Naive thymus-derived CD4-positive, alpha-beta T cell (primary cell): ENCODE measurements at regions not wholly inside any gene's neighbourhood (a gene's known extent, or its start where the extent isn't known, plus 50 kb on each side); places are given as distances from the start of the nearest gene placed in this dataset.

Experiments used
- ATAC-seq: fragments of 150-1000 bp; cut with Tn5 transposase; 2 replicates; pipeline ENCODE4 v1.10.0; 2021; ENCODE audit warnings: mild to moderate bottlenecking, moderate library complexity
- CTCF ChIA-PET: fragments of 350-600 bp; sonication (Branson Sonifier 250); formaldehyde crosslinking; loops from one replicate; lab custom pipeline; 2021; ENCODE audit warnings: antibody characterized with exemption; lab: Charles Lee
- POLR2A ChIA-PET: fragments of 350-600 bp; sonication (Branson Sonifier 250); formaldehyde crosslinking; loops from one replicate; lab custom pipeline; 2021; ENCODE audit warnings: antibody characterized with exemption, inconsistent platforms; lab: Charles Lee
- DNase-seq, 9 donors: peaks; one replicate each; pipeline versions ENCODE4 v3.0.0 to v3.0.0-alpha.2; 2020 to 2022; ENCODE audit warnings: mixed read lengths in 1 of 9
- H3K27ac ChIP-seq: one replicate; pipeline ENCODE4 v1.7.0; 2013; ENCODE audit warnings: mild to moderate bottlenecking, low read depth, low read length, moderate library complexity
- H3K27me3 ChIP-seq, 2 donors: one replicate each; pipeline ENCODE4 v1.7.0; 2013; ENCODE audit warnings: low read length in 2 of 2, mild to moderate bottlenecking in 2 of 2, moderate library complexity in 2 of 2; ENCODE audit not compliant: control insufficient read depth in 2 of 2, insufficient read depth in 2 of 2
- H3K36me3 ChIP-seq, 3 experiments: 1 replicate in 2 of 3; 2 replicates in 1 of 3; pipeline ENCODE4 v1.7.0; 2013; ENCODE audit warnings: low read length in 3 of 3, mild to moderate bottlenecking in 3 of 3, moderate library complexity in 1 of 3; ENCODE audit not compliant: insufficient read depth in 3 of 3, control insufficient read depth in 2 of 3
- H3K4me1 ChIP-seq, 2 donors: one replicate each; pipeline ENCODE4 v1.7.0; 2013; ENCODE audit warnings: low read length in 2 of 2, mild to moderate bottlenecking in 2 of 2, moderate library complexity in 1 of 2; ENCODE audit not compliant: control insufficient read depth in 2 of 2, insufficient read depth in 2 of 2
- H3K4me3 ChIP-seq: 2 replicates; pipeline ENCODE4 v1.7.0; 2013; ENCODE audit warnings: mild to moderate bottlenecking, low read length
- H3K9me3 ChIP-seq, 3 experiments: 1 replicate in 2 of 3; 2 replicates in 1 of 3; pipeline ENCODE4 v1.7.0; 2013; ENCODE audit warnings: low read length in 3 of 3; ENCODE audit not compliant: control insufficient read depth in 2 of 3
- H3K27ac Mint-ChIP-seq, 9 donors: one replicate each; pipeline ENCODE4 v1.8.0; 2020 to 2022; ENCODE audit warnings: mixed read lengths in 9 of 9, mild to moderate bottlenecking in 8 of 9, moderate library complexity in 5 of 9, inconsistent platforms in 2 of 9
- H3K27me3 Mint-ChIP-seq, 5 donors: one replicate each; pipeline ENCODE4 v1.8.0; 2021 to 2022; ENCODE audit warnings: mixed read lengths in 5 of 5, mild to moderate bottlenecking in 1 of 5
- H3K36me3 Mint-ChIP-seq, 5 donors: one replicate each; pipeline ENCODE4 v1.8.0; 2020 to 2022; ENCODE audit warnings: mixed read lengths in 5 of 5, mild to moderate bottlenecking in 3 of 5, inconsistent platforms in 1 of 5
- H3K4me1 Mint-ChIP-seq, 7 donors: one replicate each; pipeline ENCODE4 v1.8.0; 2020 to 2022; ENCODE audit warnings: mixed read lengths in 7 of 7, mild to moderate bottlenecking in 3 of 7, inconsistent platforms in 1 of 7
- H3K4me3 Mint-ChIP-seq, 10 donors: one replicate each; pipeline ENCODE4 v1.8.0; 2020 to 2022; ENCODE audit warnings: mild to moderate bottlenecking in 10 of 10, mixed read lengths in 10 of 10, moderate library complexity in 6 of 10, inconsistent platforms in 2 of 10
- H3K9me3 Mint-ChIP-seq, 11 donors: one replicate each; pipeline ENCODE4 v1.8.0; 2020 to 2022; ENCODE audit warnings: mixed read lengths in 11 of 11, mild to moderate bottlenecking in 4 of 11, inconsistent platforms in 1 of 11, moderate library complexity in 1 of 11
- intact Hi-C, 2 donors: fragments of 100-400 bp; cut with micrococcal nuclease; formaldehyde crosslinking; loops; one replicate each; pipeline ENCODE4 v1.15.1; 2023

- Mint-ChIP-seq H3K36me3 (no peaks in the 10 kb centered on the region), H3K9me3 (peaks cover 0 to 2% (median 0%) of the 10 kb centered on the region in 11 donors), H3K4me1 (no peaks in the 10 kb centered on the region), H3K4me3 (no peak overlapping the region), H3K27ac (no peak overlapping the region), H3K27me3 (peaks cover 0 to 30% (median 6%) of the 10 kb centered on the region in 5 donors)
- ChIA-PET CTCF (no interaction called here), POLR2A (no interaction called here)
- Histone ChIP-seq H3K27me3 (no peaks in the 10 kb centered on the region), H3K36me3 (no peaks in the 10 kb centered on the region), H3K4me1 (no peaks in the 10 kb centered on the region), H3K4me3 (no peak overlapping the region), H3K9me3 (no peaks in the 10 kb centered on the region), H3K27ac (no peak overlapping the region)
- no peak for DNase-seq
- intact Hi-C loops = no loop called here
- no peak for ATAC-seq
These were observed 439.8 kb upstream of the NR3C2 start for GRCh38 chr4:148881860-148882643.

- ChIA-PET POLR2A (no interaction called here), CTCF (no interaction called here)
- Mint-ChIP-seq H3K27ac (no peak overlapping the region), H3K36me3 (no peaks in the 10 kb centered on the region), H3K9me3 (no peaks in the 10 kb centered on the region), H3K27me3 (peaks cover 0 to 22% (median 4%) of the 10 kb centered on the region in 5 donors), H3K4me1 (no peaks in the 10 kb centered on the region), H3K4me3 (no peak overlapping the region)
- H3K27ac ChIP-seq = no peak overlapping the region
- H3K4me1 ChIP-seq = no peaks in the 10 kb centered on the region
- H3K27me3 ChIP-seq = no peaks in the 10 kb centered on the region
- intact Hi-C loops = no loop called here
- H3K36me3 ChIP-seq = no peaks in the 10 kb centered on the region
- ATAC-seq (no peak), DNase-seq (no peak)
- no peak overlapping the region for H3K4me3 ChIP-seq
- H3K9me3 ChIP-seq = no peaks in the 10 kb centered on the region
These were observed 432.1 kb upstream of the NR3C2 start for GRCh38 chr4:148874331-148874730.

- Mint-ChIP-seq H3K27me3 (peaks cover 0 to 17% (median 0%) of the 10 kb centered on the region in 5 donors), H3K4me3 (no peak overlapping the region), H3K9me3 (no peaks in the 10 kb centered on the region), H3K36me3 (peaks cover 0 to 6% (median 0%) of the 10 kb centered on the region in 5 donors), H3K27ac (no peak overlapping the region), H3K4me1 (no peaks in the 10 kb centered on the region)
- Histone ChIP-seq H3K27ac (no peak overlapping the region), H3K4me3 (no peak overlapping the region), H3K36me3 (no peaks in the 10 kb centered on the region), H3K27me3 (no peaks in the 10 kb centered on the region), H3K4me1 (no peaks in the 10 kb centered on the region), H3K9me3 (no peaks in the 10 kb centered on the region)
- intact Hi-C loops = no loop called here
- ATAC-seq = no peak
- CTCF ChIA-PET = no interaction called here
- POLR2A ChIA-PET = no interaction called here
- no peak for DNase-seq
These were observed 426.0 kb upstream of the NR3C2 start for GRCh38 chr4:148868191-148868590.

- Histone ChIP-seq H3K36me3 (no peaks in the 10 kb centered on the region), H3K9me3 (no peaks in the 10 kb centered on the region), H3K4me1 (no peaks in the 10 kb centered on the region), H3K27ac (no peak overlapping the region), H3K27me3 (no peaks in the 10 kb centered on the region), H3K4me3 (no peak overlapping the region)
- CTCF ChIA-PET = no interaction called here
- Mint-ChIP-seq H3K4me3 (no peak overlapping the region), H3K4me1 (no peaks in the 10 kb centered on the region), H3K27ac (no peak overlapping the region), H3K27me3 (peaks cover 0 to 10% (median 0%) of the 10 kb centered on the region in 5 donors), H3K9me3 (peaks cover 0 to 4% (median 0%) of the 10 kb centered on the region in 11 donors), H3K36me3 (peaks cover 0 to 6% (median 0%) of the 10 kb centered on the region in 5 donors)
- ATAC-seq (no peak), DNase-seq (no peak)
- intact Hi-C loops = no loop called here
- POLR2A ChIA-PET = no interaction called here
These were observed 424.5 kb upstream of the NR3C2 start for GRCh38 chr4:148866666-148867065.

- H3K27ac ChIP-seq = no peak overlapping the region
- H3K4me1 Mint-ChIP-seq = no peaks in the 10 kb centered on the region
- peaks cover 0 to 5% (median 0%) of the 10 kb centered on the region in 5 donors for H3K27me3 Mint-ChIP-seq
These were observed 415.8 kb upstream of the NR3C2 start for GRCh38 chr4:148857973-148858534.

GRCh38 chr4:148857239-148857972 lies 415.2 kb upstream of the NR3C2 start:
- intact Hi-C loops = no loop called here
- Mint-ChIP-seq H3K4me1 (no peaks in the 10 kb centered on the region), H3K4me3 (no peak overlapping the region), H3K27ac (no peak overlapping the region), H3K36me3 (peaks cover 0 to 4% (median 3%) of the 10 kb centered on the region in 5 donors), H3K9me3 (peaks cover 2 to 25% (median 9%) of the 10 kb centered on the region in 11 donors), H3K27me3 (peaks cover 0 to 5% (median 0%) of the 10 kb centered on the region in 5 donors)
- Histone ChIP-seq H3K4me1 (no peaks in the 10 kb centered on the region), H3K27ac (no peak overlapping the region), H3K4me3 (no peak overlapping the region), H3K27me3 (no peaks in the 10 kb centered on the region), H3K36me3 (no peaks in the 10 kb centered on the region), H3K9me3 (no peaks in the 10 kb centered on the region)
- DNase-seq (no peak), ATAC-seq (no peak)
- ChIA-PET CTCF (no interaction called here), POLR2A (no interaction called here)

More at GRCh38 chr4:148857973-148858534, 415.8 kb upstream of the NR3C2 start:
- ChIA-PET POLR2A (no interaction called here), CTCF (no interaction called here)
- DNase-seq (no peak), ATAC-seq (no peak)
- Histone ChIP-seq H3K36me3 (no peaks in the 10 kb centered on the region), H3K4me3 (no peak overlapping the region), H3K9me3 (no peaks in the 10 kb centered on the region), H3K27me3 (no peaks in the 10 kb centered on the region), H3K4me1 (no peaks in the 10 kb centered on the region)
- Mint-ChIP-seq H3K27ac (no peak overlapping the region), H3K36me3 (peaks cover 0 to 4% (median 3%) of the 10 kb centered on the region in 5 donors), H3K9me3 (peaks cover 2 to 26% (median 9%) of the 10 kb centered on the region in 11 donors), H3K4me3 (no peak overlapping the region)
- intact Hi-C loops = no loop called here
